GM23248 (cell line): ENCODE measurements at regions not wholly inside any gene's neighbourhood (a gene's known extent, or its start where the extent isn't known, plus 50 kb on each side); places are given as distances from the start of the nearest gene placed in this dataset.

Experiments
- DNase-seq: peaks from one replicate; pipeline ENCODE4 v3.0.0-alpha.2; 2015
- H2AFZ ChIP-seq: fragments of 200-600 bp; sonication (generic); 2 replicates; pipeline ENCODE4 v1.6.1; 2016; ENCODE audit warnings: antibody characterized with exemption
- H3F3A ChIP-seq: fragments of 200-600 bp; sonication (generic); 2 replicates; pipeline ENCODE4 v1.6.1; 2016; ENCODE audit warnings: mild to moderate bottlenecking, antibody characterized with exemption, mixed run types; ENCODE audit not compliant: insufficient read depth
- H3K27ac ChIP-seq: fragments of 200-600 bp; sonication (generic); 2 replicates; pipeline ENCODE4 v1.5.1; 2016; ENCODE audit warnings: mild to moderate bottlenecking
- H3K27me3 ChIP-seq: fragments of 200-600 bp; sonication (generic); replicated peaks from 2 replicates; pipeline ENCODE4 v1.6.1; 2016; ENCODE audit warnings: mild to moderate bottlenecking; ENCODE audit not compliant: insufficient read depth
- H3K36me3 ChIP-seq: fragments of 200-600 bp; sonication (generic); 2 replicates; pipeline ENCODE4 v1.6.1; 2016; ENCODE audit warnings: low read depth, mild to moderate bottlenecking
- H3K4me1 ChIP-seq: fragments of 200-600 bp; sonication (generic); 2 replicates; pipeline ENCODE4 v1.6.1; 2016; ENCODE audit warnings: mild to moderate bottlenecking; ENCODE audit not compliant: insufficient read depth
- H3K4me2 ChIP-seq: fragments of 200-600 bp; sonication (generic); one replicate; pipeline ENCODE4 v1.6.1; 2016; ENCODE audit warnings: mild to moderate bottlenecking; ENCODE audit not compliant: unreplicated experiment
- H3K4me3 ChIP-seq: fragments of 200-600 bp; sonication (generic); 2 replicates; pipeline ENCODE4 v1.5.1; 2016; ENCODE audit warnings: mild to moderate bottlenecking
- H3K79me2 ChIP-seq: fragments of 200-600 bp; sonication (generic); 2 replicates; pipeline ENCODE4 v1.6.1; 2016; ENCODE audit warnings: mild to moderate bottlenecking; ENCODE audit not compliant: insufficient read depth
- H3K9ac ChIP-seq: fragments of 200-600 bp; sonication (generic); 2 replicates; pipeline ENCODE4 v1.6.1; 2016; ENCODE audit warnings: mild to moderate bottlenecking
- H3K9me2 ChIP-seq: fragments of 200-600 bp; sonication (generic); 2 replicates; pipeline ENCODE4 v1.6.1; 2016; ENCODE audit warnings: mixed run types, mild to moderate bottlenecking, moderate library complexity; ENCODE audit not compliant: insufficient read depth
- H3K9me3 ChIP-seq: fragments of 200-600 bp; sonication (generic); one replicate; pipeline ENCODE4 v1.6.1; 2017; ENCODE audit warnings: low read depth
- H4K20me1 ChIP-seq: fragments of 200-600 bp; sonication (generic); 2 replicates; pipeline ENCODE4 v1.6.0; 2016; ENCODE audit not compliant: insufficient read depth
- EZH2 ChIP-seq: fragments of 200-600 bp; sonication (generic); IDR thresholded peaks from 2 replicates; pipeline ENCODE4 v1.6.1; 2018; ENCODE audit warnings: antibody characterized with exemption, mild to moderate bottlenecking; ENCODE audit not compliant: insufficient read depth, poor library complexity, severe bottlenecking
- EZH2phosphoT487 ChIP-seq: fragments of 200-600 bp; sonication (generic); IDR thresholded peaks from 2 replicates; pipeline ENCODE4 v1.6.1; 2018; ENCODE audit warnings: antibody characterized with exemption, moderate library complexity, mild to moderate bottlenecking, low read depth; ENCODE audit not compliant: insufficient read depth
- WGBS, 2 experiments: methylation state at CpG; one replicate each; pipeline ENCODE4 v1.1.6; 2015 to 2017; ENCODE audit warnings: low lambda C conversion rate in 2 of 2, low coverage in 1 of 2; ENCODE audit errors: missing lambda C conversion rate in 2 of 2; 5-methylcytosine and 5-hydroxymethylcytosine counted together
- in situ Hi-C: fragments of 300-500 bp; cut with MboI; formaldehyde crosslinking; loops from 2 replicates; pipeline ENCODE4 v1.15.0; 2020

DNA sequence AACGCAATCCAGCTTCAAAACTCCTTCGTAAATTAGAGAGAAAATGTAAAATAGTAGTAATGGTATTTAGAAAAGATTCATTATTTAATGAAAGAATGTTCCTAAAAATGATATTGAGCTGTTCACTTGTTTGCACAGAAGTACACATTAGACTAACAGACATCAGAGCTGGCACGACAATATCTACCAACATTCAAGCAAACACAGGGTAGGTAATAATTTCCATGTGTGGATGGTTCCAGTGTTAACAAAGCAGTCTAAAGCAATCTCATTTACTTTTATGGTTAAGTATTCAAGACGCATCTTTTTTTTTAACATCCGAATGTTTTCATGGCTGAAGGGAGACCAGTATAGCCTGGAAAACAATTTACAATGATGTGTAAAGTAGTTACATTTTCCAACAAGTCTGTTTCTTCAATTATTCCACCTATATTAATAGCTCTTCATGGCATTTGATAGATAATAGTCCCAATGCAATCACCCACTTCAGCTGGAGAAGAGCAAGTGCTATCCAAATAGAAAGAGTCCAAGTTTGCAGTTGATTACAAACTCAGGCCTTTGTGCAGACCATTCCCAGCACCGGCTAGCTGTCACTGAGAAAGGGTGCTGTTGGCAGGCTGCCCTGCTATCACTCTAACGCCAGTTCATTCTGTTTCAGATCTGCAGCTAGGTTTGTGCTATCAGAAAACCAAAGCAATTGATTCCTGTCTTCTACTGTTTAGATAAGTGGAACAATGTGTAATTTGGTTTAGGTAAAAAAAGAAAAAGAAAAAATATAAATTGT lies 458.8 kb downstream of the DTWD2 start:
- Histone ChIP-seq H3K4me2 (no peak overlapping the region), H2AFZ (no peak overlapping the region), H3K27me3 (no peaks in the 10 kb centered on the region), H3K4me3 (no peak overlapping the region), H3K9ac (no peak overlapping the region), H3K9me3 (no peaks in the 10 kb centered on the region), H4K20me1 (no peaks in the 10 kb centered on the region), H3K4me1 (no peaks in the 10 kb centered on the region), H3K79me2 (no peaks in the 10 kb centered on the region), H3K9me2 (no peaks in the 10 kb centered on the region), H3K27ac (no peak overlapping the region), H3K36me3 (no peaks in the 10 kb centered on the region), H3F3A (no peaks in the 10 kb centered on the region)
- WGBS, 2 experiments, result 21 to 25% methylated on average over 7 of the region's 7 CpGs
- in situ Hi-C loops, result no loop called here
- TF ChIP-seq EZH2, result no peak
- no peak for TF ChIP-seq EZH2phosphoT487
- no peak for DNase-seq

DNA sequence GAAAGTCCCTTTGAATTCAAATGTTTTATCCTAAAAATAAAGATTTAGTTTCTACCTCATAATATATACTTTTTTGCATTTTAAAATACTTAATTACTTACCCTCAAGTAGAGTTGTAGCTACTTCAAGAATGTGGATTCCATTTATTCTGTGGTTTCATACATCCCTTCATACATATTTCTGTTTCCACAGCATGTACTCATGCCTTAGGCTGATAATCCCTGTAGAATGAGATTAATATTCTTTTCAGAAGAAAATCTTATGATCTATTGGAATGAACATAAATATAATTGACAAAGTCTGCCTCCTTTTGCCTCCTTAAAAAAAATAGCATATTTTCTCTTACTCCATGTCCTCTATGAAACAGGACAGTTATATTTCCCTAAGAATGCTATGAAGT lies 465.7 kb downstream of the DTWD2 start:
- Histone ChIP-seq H3K4me1 (no peaks in the 10 kb centered on the region), H3K4me2 (no peak overlapping the region), H2AFZ (no peak overlapping the region), H4K20me1 (no peaks in the 10 kb centered on the region), H3K9me3 (no peaks in the 10 kb centered on the region), H3K27ac (no peak overlapping the region), H3F3A (no peaks in the 10 kb centered on the region), H3K27me3 (no peaks in the 10 kb centered on the region), H3K9me2 (no peaks in the 10 kb centered on the region), H3K4me3 (no peak overlapping the region), H3K79me2 (no peaks in the 10 kb centered on the region), H3K9ac (no peak overlapping the region), H3K36me3 (no peaks in the 10 kb centered on the region)
- in situ Hi-C loops, result no loop called here
- no peak for DNase-seq
- no peak for TF ChIP-seq EZH2phosphoT487
- TF ChIP-seq EZH2, result no peak

DNA sequence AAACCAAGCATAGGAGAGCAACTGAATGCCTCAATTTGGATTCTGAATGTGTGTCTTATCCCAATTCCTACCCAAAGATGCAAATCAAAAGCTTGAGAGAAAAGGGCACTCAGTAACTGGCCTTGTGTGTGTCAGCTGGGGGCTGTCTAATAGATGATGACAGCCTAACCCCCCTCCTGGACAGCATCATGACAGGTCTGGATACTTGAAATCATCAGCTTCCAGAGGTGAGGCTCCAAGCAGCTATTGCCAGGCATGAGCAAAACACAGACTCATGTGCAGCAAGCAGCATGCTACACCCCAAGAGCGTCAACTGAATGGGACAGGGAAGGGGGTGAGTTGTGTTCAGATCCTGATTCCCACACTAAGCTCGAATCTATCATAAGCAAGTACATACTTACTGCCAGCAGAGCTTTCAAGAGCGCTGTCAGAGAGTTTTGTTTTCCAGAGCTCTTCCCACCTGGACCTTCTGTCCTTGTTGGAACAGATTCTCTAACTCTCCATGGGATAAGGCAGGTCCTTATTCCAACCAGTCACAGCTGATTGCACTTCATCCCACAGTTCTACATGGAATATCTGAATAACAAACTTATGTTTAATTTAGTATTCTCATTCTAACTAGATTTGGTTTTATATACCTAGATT lies 467.5 kb downstream of the DTWD2 start:
- H3K79me2 ChIP-seq, result no peaks in the 10 kb centered on the region
- no peaks in the 10 kb centered on the region for H3K27me3 ChIP-seq
- no peaks in the 10 kb centered on the region for H3K4me1 ChIP-seq
- no peaks in the 10 kb centered on the region for H3F3A ChIP-seq
- in situ Hi-C loops, result no loop called here
- no peaks in the 10 kb centered on the region for H3K36me3 ChIP-seq
- no peak overlapping the region for H2AFZ ChIP-seq
- H3K9me3 ChIP-seq, result no peaks in the 10 kb centered on the region
- H3K4me3 ChIP-seq, result no peak overlapping the region
- H4K20me1 ChIP-seq, result no peaks in the 10 kb centered on the region
- TF ChIP-seq EZH2phosphoT487, result no peak
- TF ChIP-seq EZH2, result no peak
- no peak overlapping the region for H3K9ac ChIP-seq
- no peak overlapping the region for H3K4me2 ChIP-seq
- no peak overlapping the region for H3K27ac ChIP-seq
- no peaks in the 10 kb centered on the region for H3K9me2 ChIP-seq
- WGBS, 2 experiments, result 50 to 56% methylated on average over 3 of the region's 3 CpGs
- no peak for DNase-seq

DNA sequence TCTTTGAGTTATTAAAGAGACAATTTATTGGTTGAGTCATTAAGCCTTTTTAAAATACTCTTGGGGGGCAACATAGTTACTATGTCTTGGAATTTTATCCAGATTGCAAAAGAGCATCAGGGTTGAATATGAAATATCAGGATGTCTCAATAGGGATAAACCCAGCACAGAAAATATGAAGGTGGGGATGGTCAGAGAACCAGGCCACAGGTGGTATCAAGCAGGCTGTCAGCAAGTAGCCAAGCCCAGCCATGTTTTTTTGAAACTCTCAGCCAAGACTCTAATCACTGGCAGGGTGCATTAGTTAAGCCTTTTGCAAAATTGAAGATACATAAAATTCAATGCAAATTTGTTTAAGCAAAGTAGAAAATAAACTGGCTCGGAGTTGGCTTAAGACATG lies 468.9 kb downstream of the DTWD2 start:
- Histone ChIP-seq H3K9me3 (no peaks in the 10 kb centered on the region), H3K9me2 (no peaks in the 10 kb centered on the region), H3K4me2 (no peak overlapping the region), H4K20me1 (no peaks in the 10 kb centered on the region), H2AFZ (no peak overlapping the region), H3K4me1 (no peaks in the 10 kb centered on the region), H3F3A (no peaks in the 10 kb centered on the region), H3K36me3 (no peaks in the 10 kb centered on the region), H3K27ac (no peak overlapping the region), H3K79me2 (no peaks in the 10 kb centered on the region), H3K27me3 (no peaks in the 10 kb centered on the region), H3K9ac (no peak overlapping the region), H3K4me3 (no peak overlapping the region)
- 42 to 57% methylated on average over 1 of the region's 1 CpG for WGBS, 2 experiments
- TF ChIP-seq EZH2 (no peak), EZH2phosphoT487 (no peak)
- DNase-seq, result no peak
- in situ Hi-C loops, result loop anchor here (5.0 kb wide), 1 partner anchor 48 kb away; no protein-coding TSS in a partner anchor

DNA sequence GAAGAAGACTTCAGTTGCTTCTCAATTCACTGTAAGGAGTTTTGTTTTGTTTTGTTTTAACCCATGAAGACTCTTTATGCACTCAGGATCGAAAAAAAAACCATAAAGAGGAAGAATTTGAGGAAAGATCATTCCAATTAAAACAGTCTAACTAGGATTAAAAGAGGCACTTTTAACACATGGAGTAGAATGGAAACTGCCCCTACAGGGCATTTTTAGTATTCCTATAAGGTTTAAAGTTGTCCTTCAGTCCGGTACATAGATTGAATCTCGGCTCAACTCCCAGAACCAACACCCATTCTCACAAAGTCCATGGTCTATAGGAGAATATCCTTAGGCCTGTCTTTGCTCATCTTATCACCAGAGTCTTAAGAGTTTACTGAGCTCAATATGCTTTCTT lies 469.6 kb downstream of the DTWD2 start:
- Histone ChIP-seq H3K4me1 (no peaks in the 10 kb centered on the region), H3K9me3 (no peaks in the 10 kb centered on the region), H3K4me3 (no peak overlapping the region), H3F3A (no peaks in the 10 kb centered on the region), H3K79me2 (no peaks in the 10 kb centered on the region), H4K20me1 (no peaks in the 10 kb centered on the region), H3K9ac (no peak overlapping the region), H3K36me3 (no peaks in the 10 kb centered on the region), H3K27me3 (no peaks in the 10 kb centered on the region), H2AFZ (no peak overlapping the region), H3K27ac (no peak overlapping the region), H3K9me2 (no peaks in the 10 kb centered on the region), H3K4me2 (no peak overlapping the region)
- no peak for DNase-seq
- in situ Hi-C loops, result loop anchor here (5.0 kb wide), 1 partner anchor 49 kb away; no protein-coding TSS in a partner anchor
- no peak for TF ChIP-seq EZH2phosphoT487
- WGBS, 2 experiments, result 73% methylated on average over 3 of the region's 3 CpGs
